ENCODE measurements at regions not wholly inside any gene's neighbourhood (a gene's known extent, or its start where the extent isn't known, plus 50 kb on each side); places are given as distances from the start of the nearest gene placed in this dataset.

DNA sequence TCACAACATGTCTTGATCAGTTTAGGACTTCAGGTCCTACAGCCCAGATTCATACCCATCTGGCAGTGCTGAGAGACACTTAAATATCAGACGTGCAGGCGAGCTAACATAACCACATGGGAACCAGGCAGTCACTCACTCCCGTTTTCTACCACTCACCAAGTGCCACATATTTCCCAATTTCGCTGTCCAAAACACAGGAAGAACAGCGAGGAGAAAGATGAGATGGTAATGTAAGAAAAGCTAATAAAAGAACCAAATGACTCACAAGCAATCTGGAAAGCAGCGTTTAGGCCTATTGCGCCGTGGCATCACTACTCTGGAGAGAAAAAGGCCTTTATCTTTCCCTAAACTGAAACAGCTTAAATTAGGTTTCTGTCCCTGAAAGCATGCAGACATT lies 647.8 kb upstream of the SLC39A10 start:
- Mint-ChIP-seq H3K9me3 (ENCODE audit: unreplicated experiment) (no peaks in the 10 kb centered on the region), H3K4me3 (ENCODE audit: unreplicated experiment) (no peak overlapping the region), H3K27me3 (ENCODE audit: insufficient read depth, unreplicated experiment) (peaks cover 3% of the 10 kb centered on the region), H3K27ac (ENCODE audit: unreplicated experiment) (no peak overlapping the region), H3K36me3 (ENCODE audit: insufficient read depth, unreplicated experiment) (no peaks in the 10 kb centered on the region), H3K4me1 (ENCODE audit: low read depth, unreplicated experiment) (no peaks in the 10 kb centered on the region)
- no TSS peak for BruUV-seq (replicated peaks)
- H3K9me3 ChIP-seq = no peaks in the 10 kb centered on the region
- no peaks in the 10 kb centered on the region for H3K27me3 ChIP-seq (replicated peaks; ENCODE audit: control insufficient read depth, insufficient read depth, low read length)
- H3K4me1 ChIP-seq = no peaks in the 10 kb centered on the region
- no peak overlapping the region for H3K4me3 ChIP-seq (ENCODE audit: low read depth, low read length)
- CTCF ChIA-PET = no interaction called here
- no peaks in the 10 kb centered on the region for H3K36me3 ChIP-seq (ENCODE audit: control insufficient read depth, insufficient read depth, low read length)
- POLR2A ChIA-PET = no interaction called here
- intact Hi-C loops (cut with micrococcal nuclease; ENCODE audit: unreplicated experiment) = no loop called here
- DNase-seq = no peak
- TF ChIP-seq, protein P1, sequence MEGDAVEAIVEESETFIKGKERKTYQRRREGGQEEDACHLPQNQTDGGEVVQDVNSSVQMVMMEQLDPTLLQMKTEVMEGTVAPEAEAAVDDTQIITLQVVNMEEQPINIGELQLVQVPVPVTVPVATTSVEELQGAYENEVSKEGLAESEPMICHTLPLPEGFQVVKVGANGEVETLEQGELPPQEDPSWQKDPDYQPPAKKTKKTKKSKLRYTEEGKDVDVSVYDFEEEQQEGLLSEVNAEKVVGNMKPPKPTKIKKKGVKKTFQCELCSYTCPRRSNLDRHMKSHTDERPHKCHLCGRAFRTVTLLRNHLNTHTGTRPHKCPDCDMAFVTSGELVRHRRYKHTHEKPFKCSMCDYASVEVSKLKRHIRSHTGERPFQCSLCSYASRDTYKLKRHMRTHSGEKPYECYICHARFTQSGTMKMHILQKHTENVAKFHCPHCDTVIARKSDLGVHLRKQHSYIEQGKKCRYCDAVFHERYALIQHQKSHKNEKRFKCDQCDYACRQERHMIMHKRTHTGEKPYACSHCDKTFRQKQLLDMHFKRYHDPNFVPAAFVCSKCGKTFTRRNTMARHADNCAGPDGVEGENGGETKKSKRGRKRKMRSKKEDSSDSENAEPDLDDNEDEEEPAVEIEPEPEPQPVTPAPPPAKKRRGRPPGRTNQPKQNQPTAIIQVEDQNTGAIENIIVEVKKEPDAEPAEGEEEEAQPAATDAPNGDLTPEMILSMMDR (IDR thresholded peaks at IDR 0.05; ENCODE audit: insufficient read depth in 1 of 2, low read depth in 1 of 2, low read length in 1 of 2, severe bottlenecking in 1 of 2, unreplicated experiment in 1 of 2) = no peak

DNA sequence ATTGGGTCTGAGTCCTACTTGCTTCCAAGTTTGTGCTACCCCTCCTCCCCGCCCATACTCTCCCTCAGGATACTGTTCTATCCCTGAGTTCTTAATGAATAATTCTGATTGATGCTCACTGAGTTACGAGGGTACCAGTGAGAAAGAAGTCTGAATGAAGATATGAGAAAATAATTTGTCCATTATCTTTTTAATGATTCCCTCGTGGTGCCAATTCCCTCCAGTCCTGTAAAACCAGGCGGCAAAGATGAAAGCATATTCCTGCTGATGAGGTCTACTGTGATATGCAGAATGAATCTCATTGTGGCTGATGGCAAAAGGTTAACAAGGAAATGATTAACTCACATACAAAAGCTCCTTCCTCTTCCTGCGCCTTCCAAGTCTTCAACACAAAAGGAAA lies 650.2 kb upstream of the SLC39A10 start:
- no TSS peak for BruUV-seq (replicated peaks)
- Mint-ChIP-seq H3K27ac (ENCODE audit: unreplicated experiment) (no peak overlapping the region), H3K4me1 (ENCODE audit: low read depth, unreplicated experiment) (no peaks in the 10 kb centered on the region), H3K4me3 (ENCODE audit: unreplicated experiment) (no peak overlapping the region), H3K36me3 (ENCODE audit: insufficient read depth, unreplicated experiment) (no peaks in the 10 kb centered on the region), H3K27me3 (ENCODE audit: insufficient read depth, unreplicated experiment) (peaks cover 3% of the 10 kb centered on the region), H3K9me3 (ENCODE audit: unreplicated experiment) (no peaks in the 10 kb centered on the region)
- no peak for DNase-seq
- intact Hi-C loops (cut with micrococcal nuclease; ENCODE audit: unreplicated experiment) = no loop called here
- CTCF ChIA-PET = no interaction called here
- Histone ChIP-seq H3K9me3 (no peaks in the 10 kb centered on the region), H3K4me1 (no peaks in the 10 kb centered on the region), H3K4me3 (ENCODE audit: low read depth, low read length) (no peak overlapping the region), H3K27me3 (replicated peaks; ENCODE audit: control insufficient read depth, insufficient read depth, low read length) (no peaks in the 10 kb centered on the region), H3K36me3 (ENCODE audit: control insufficient read depth, insufficient read depth, low read length) (no peaks in the 10 kb centered on the region)
- TF ChIP-seq, protein P1 (IDR thresholded peaks at IDR 0.05; ENCODE audit: insufficient read depth in 1 of 2, low read depth in 1 of 2, low read length in 1 of 2, severe bottlenecking in 1 of 2, unreplicated experiment in 1 of 2) = no peak
- POLR2A ChIA-PET = no interaction called here

DNA sequence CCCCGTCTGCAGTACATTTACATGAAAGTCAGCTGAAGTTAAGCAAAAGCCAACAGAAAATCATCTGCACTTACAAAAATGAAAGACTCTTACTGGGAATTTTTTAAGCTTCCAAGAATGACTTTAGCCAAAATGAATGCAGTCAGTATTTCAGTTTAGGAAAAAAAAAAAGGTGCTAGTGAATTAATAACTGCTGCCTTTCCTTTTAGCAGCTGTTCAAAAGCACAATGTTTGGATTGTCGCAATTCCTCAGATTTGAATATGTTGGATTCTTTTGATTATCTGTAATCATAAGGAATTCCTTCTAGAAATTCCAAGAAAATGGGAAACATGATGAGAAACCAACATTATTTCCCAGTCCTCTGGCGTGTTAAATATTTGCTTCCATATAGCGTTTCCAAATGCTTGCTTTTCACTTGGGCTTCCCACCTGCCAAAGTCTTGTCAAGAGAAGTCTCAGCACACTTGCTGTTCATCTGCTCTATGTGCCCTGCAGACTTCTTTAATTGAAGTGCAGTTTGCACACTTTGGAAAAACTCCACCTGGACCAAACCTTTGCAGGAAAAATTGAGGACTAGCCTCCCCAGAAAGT lies 653.0 kb upstream of the SLC39A10 start:
- ChIA-PET POLR2A (no interaction called here), CTCF (no interaction called here)
- no peaks in the 10 kb centered on the region for H3K27me3 Mint-ChIP-seq (ENCODE audit: insufficient read depth, unreplicated experiment)
- H3K4me3 ChIP-seq (ENCODE audit: low read depth, low read length) = no peak overlapping the region
- TF ChIP-seq, protein P1 (IDR thresholded peaks at IDR 0.05; ENCODE audit: insufficient read depth in 1 of 2, low read depth in 1 of 2, low read length in 1 of 2, severe bottlenecking in 1 of 2, unreplicated experiment in 1 of 2) = no peak
- H3K27me3 ChIP-seq (replicated peaks; ENCODE audit: control insufficient read depth, insufficient read depth, low read length) = no peaks in the 10 kb centered on the region
- no peak overlapping the region for H3K4me3 Mint-ChIP-seq (ENCODE audit: unreplicated experiment)
- no peaks in the 10 kb centered on the region for H3K4me1 ChIP-seq
- intact Hi-C loops (cut with micrococcal nuclease; ENCODE audit: unreplicated experiment) = no loop called here
- no peak overlapping the region for H3K27ac Mint-ChIP-seq (ENCODE audit: unreplicated experiment)
- DNase-seq = no peak
- H3K4me1 Mint-ChIP-seq (ENCODE audit: low read depth, unreplicated experiment) = peaks cover 10% of the 10 kb centered on the region
- H3K36me3 Mint-ChIP-seq (ENCODE audit: insufficient read depth, unreplicated experiment) = no peaks in the 10 kb centered on the region
- H3K36me3 ChIP-seq (ENCODE audit: control insufficient read depth, insufficient read depth, low read length) = no peaks in the 10 kb centered on the region
- BruUV-seq (replicated peaks) = no TSS peak
- no peaks in the 10 kb centered on the region for H3K9me3 ChIP-seq
- peaks cover 13% of the 10 kb centered on the region for H3K9me3 Mint-ChIP-seq (ENCODE audit: unreplicated experiment)
